ENCODE measurements at regions not wholly inside any gene's neighbourhood (a gene's known extent, or its start where the extent isn't known, plus 50 kb on each side); places are given as distances from the start of the nearest gene placed in this dataset.

DNA sequence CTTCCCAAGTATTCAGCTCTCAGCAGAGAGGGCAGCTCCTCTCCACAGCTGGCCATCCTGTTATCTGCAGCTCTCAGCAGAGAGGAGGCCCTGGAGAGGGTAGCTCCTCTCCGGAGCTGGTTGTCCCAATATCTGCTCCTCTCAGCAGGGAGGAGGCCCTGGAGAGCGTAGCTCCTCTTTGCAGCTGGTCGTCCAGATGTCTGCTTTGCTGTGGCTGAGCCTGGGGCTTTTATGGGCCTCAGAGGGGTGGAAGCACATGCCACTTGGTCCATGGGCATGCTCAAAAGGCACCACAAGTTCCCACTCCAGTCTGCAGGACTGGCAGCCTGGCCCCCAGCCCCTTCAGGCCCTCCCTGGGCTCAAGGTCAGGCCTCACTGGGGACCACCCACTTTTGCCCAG lies 314.3 kb downstream of the KCNJ2 start:
- no TSS peak for BruUV-seq (replicated peaks)
- Mint-ChIP-seq H3K36me3 (ENCODE audit: insufficient read depth, unreplicated experiment) (no peaks in the 10 kb centered on the region), H3K27ac (ENCODE audit: low read depth, unreplicated experiment) (no peak overlapping the region), H3K4me3 (ENCODE audit: unreplicated experiment) (no peak overlapping the region), H3K27me3 (ENCODE audit: insufficient read depth, unreplicated experiment) (no peaks in the 10 kb centered on the region), H3K9me3 (ENCODE audit: unreplicated experiment) (no peaks in the 10 kb centered on the region), H3K4me1 (ENCODE audit: insufficient read depth, unreplicated experiment) (no peaks in the 10 kb centered on the region)
- ChIA-PET POLR2A (interaction anchor here (0.6 kb wide), 1 partner anchor 293 kb away, joined by 3 read pairs; no protein-coding TSS in a partner anchor), CTCF (no interaction called here)
- no peak for DNase-seq (ENCODE audit: unreplicated experiment)
- TF ChIP-seq, protein P1, sequence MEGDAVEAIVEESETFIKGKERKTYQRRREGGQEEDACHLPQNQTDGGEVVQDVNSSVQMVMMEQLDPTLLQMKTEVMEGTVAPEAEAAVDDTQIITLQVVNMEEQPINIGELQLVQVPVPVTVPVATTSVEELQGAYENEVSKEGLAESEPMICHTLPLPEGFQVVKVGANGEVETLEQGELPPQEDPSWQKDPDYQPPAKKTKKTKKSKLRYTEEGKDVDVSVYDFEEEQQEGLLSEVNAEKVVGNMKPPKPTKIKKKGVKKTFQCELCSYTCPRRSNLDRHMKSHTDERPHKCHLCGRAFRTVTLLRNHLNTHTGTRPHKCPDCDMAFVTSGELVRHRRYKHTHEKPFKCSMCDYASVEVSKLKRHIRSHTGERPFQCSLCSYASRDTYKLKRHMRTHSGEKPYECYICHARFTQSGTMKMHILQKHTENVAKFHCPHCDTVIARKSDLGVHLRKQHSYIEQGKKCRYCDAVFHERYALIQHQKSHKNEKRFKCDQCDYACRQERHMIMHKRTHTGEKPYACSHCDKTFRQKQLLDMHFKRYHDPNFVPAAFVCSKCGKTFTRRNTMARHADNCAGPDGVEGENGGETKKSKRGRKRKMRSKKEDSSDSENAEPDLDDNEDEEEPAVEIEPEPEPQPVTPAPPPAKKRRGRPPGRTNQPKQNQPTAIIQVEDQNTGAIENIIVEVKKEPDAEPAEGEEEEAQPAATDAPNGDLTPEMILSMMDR (IDR thresholded peaks at IDR 0.05; ENCODE audit: unreplicated experiment): no peak
- intact Hi-C loops (cut with micrococcal nuclease): no loop called here

DNA sequence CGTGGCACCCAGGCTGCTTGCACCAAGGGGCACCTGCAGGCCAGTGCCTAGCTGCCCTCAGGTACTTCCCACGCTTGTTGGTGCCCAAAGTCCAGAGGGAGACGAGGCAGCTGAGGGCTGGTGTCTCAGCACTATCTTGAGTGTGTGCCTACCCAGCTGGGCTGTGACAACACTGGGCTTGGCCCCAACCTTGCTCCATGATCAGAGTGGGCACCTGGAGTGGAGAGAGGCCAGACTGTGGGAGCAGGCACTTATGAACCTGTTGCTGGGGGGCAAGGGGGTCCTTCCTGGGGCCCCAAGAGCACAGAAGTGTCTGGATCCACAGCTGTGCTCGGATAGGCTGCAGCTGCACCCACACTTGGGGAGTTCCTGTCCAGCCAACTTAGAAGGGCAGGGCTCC lies 314.7 kb downstream of the KCNJ2 start:
- BruUV-seq (replicated peaks): no TSS peak

DNA sequence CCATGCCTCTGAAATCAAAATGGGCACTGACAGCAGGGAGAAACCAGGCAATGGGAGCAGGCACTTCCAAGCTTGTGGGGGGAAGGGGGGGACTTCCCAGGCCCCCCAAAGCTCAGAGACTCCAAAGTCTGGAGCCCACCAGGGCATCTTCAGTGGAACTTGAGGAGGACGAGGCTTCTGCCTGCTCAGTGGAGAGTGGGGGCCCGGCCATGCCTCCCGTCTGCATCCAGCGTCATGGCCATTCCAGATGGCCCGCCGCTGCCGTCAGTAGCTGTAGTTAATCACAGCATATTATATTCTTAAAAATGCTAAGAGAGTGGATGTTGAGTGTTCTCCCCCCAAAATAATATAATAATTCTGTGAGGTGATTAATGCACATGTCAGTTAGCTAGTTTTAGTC lies 315.2 kb downstream of the KCNJ2 start:
- Mint-ChIP-seq H3K4me3 (ENCODE audit: unreplicated experiment) (no peak overlapping the region), H3K27me3 (ENCODE audit: insufficient read depth, unreplicated experiment) (no peaks in the 10 kb centered on the region), H3K36me3 (ENCODE audit: insufficient read depth, unreplicated experiment) (no peaks in the 10 kb centered on the region), H3K27ac (ENCODE audit: low read depth, unreplicated experiment) (no peak overlapping the region), H3K4me1 (ENCODE audit: insufficient read depth, unreplicated experiment) (no peaks in the 10 kb centered on the region), H3K9me3 (ENCODE audit: unreplicated experiment) (no peaks in the 10 kb centered on the region)
- ChIA-PET CTCF (interaction anchor here (0.6 to 1.2 kb wide), 2 partner anchors 15 to 38 kb away, joined by 4 to 5 read pairs; no protein-coding TSS in a partner anchor), POLR2A (interaction anchor here (0.8 kb wide), 1 partner anchor 14 kb away, joined by 3 read pairs; no protein-coding TSS in a partner anchor)
- TF ChIP-seq, protein P1 (IDR thresholded peaks at IDR 0.05; ENCODE audit: unreplicated experiment): no peak
- DNase-seq (ENCODE audit: unreplicated experiment): no peak
- intact Hi-C loops (cut with micrococcal nuclease): no loop called here
- BruUV-seq (replicated peaks): no TSS peak

More for the DNA sequence above, 314.7 kb downstream of the KCNJ2 start:
- ChIA-PET CTCF (interaction anchor here (1.2 kb wide), 1 partner anchor 37 kb away, joined by 4 read pairs; no protein-coding TSS in a partner anchor), POLR2A (no interaction called here)
- no peaks in the 10 kb centered on the region for H3K9me3 Mint-ChIP-seq (ENCODE audit: unreplicated experiment)
- DNase-seq (ENCODE audit: unreplicated experiment): no peak
- H3K4me3 Mint-ChIP-seq (ENCODE audit: unreplicated experiment): no peak overlapping the region
- H3K27ac Mint-ChIP-seq (ENCODE audit: low read depth, unreplicated experiment): no peak overlapping the region
- no peaks in the 10 kb centered on the region for H3K36me3 Mint-ChIP-seq (ENCODE audit: insufficient read depth, unreplicated experiment)
- no peaks in the 10 kb centered on the region for H3K27me3 Mint-ChIP-seq (ENCODE audit: insufficient read depth, unreplicated experiment)
- intact Hi-C loops (cut with micrococcal nuclease): no loop called here
- TF ChIP-seq, protein P1 (IDR thresholded peaks at IDR 0.05; ENCODE audit: unreplicated experiment): no peak
- H3K4me1 Mint-ChIP-seq (ENCODE audit: insufficient read depth, unreplicated experiment): no peaks in the 10 kb centered on the region

DNA sequence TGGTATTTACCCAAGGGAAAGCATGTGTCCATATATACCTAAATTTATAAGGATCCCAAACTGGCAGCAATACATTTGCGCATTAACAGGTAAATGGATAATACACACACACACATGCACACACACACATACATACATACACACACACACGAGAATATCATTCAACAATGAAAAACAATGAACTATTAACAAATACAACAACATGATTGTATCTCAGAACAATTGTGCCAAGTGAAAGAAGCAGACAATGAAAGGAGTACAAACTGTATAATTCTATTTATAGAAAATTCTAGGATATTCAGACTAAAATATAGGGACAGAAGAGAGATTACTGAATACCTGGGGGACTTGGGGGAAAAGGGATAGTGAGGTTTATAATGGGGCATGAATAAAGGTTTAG lies 323.0 kb downstream of the KCNJ2 start:
- no peaks in the 10 kb centered on the region for H3K4me1 Mint-ChIP-seq (ENCODE audit: insufficient read depth, unreplicated experiment)
- CTCF ChIA-PET: interaction anchor here (1.0 kb wide), 1 partner anchor 60 kb away, joined by 3 read pairs; no protein-coding TSS in a partner anchor

More for the DNA sequence above, 323.0 kb downstream of the KCNJ2 start:
- H3K4me3 Mint-ChIP-seq (ENCODE audit: unreplicated experiment): no peak overlapping the region
- intact Hi-C loops (cut with micrococcal nuclease): no loop called here
- no TSS peak for BruUV-seq (replicated peaks)
- no peaks in the 10 kb centered on the region for H3K36me3 Mint-ChIP-seq (ENCODE audit: insufficient read depth, unreplicated experiment)
- no peak overlapping the region for H3K27ac Mint-ChIP-seq (ENCODE audit: low read depth, unreplicated experiment)
- H3K27me3 Mint-ChIP-seq (ENCODE audit: insufficient read depth, unreplicated experiment): no peaks in the 10 kb centered on the region
- DNase-seq (ENCODE audit: unreplicated experiment): no peak
- POLR2A ChIA-PET: no interaction called here
- H3K9me3 Mint-ChIP-seq (ENCODE audit: unreplicated experiment): no peaks in the 10 kb centered on the region
- TF ChIP-seq, protein P1 (IDR thresholded peaks at IDR 0.05; ENCODE audit: unreplicated experiment): no peak

All from MCF 10A (cell line).